ENCODE measurements at regions not wholly inside any gene's neighbourhood (a gene's known extent, or its start where the extent isn't known, plus 50 kb on each side); places are given as distances from the start of the nearest gene placed in this dataset.

GRCh38 chr3:150203273-150203672 lies 204.8 kb upstream of the TSC22D2 start:
- TF ChIP-seq FOXP2 (optimal IDR thresholded peaks at IDR 0.05; ENCODE audit: borderline replicate concordance, extremely low read depth, extremely low read length, insufficient read depth) (no peak), TAF1 (IDR thresholded peaks at IDR 0.05; ENCODE audit: borderline replicate concordance, insufficient read depth, low read length) (no peak), SIN3A (IDR thresholded peaks at IDR 0.05; ENCODE audit: borderline replicate concordance, insufficient read depth, low read length) (no peak), POLR2AphosphoS5 (IDR thresholded peaks at IDR 0.05; ENCODE audit: low read depth, low read length) (no peak), REST (IDR thresholded peaks at IDR 0.05; ENCODE audit: insufficient read depth in 1 of 2, low read depth in 2 of 2, low read length in 2 of 2) (no peak)

- TF ChIP-seq FOXP2 (optimal IDR thresholded peaks at IDR 0.05; ENCODE audit: borderline replicate concordance, extremely low read depth, extremely low read length, insufficient read depth) (no peak), SIN3A (IDR thresholded peaks at IDR 0.05; ENCODE audit: borderline replicate concordance, insufficient read depth, low read length) (no peak), TAF1 (IDR thresholded peaks at IDR 0.05; ENCODE audit: borderline replicate concordance, insufficient read depth, low read length) (no peak)
These were observed 205.4 kb upstream of the TSC22D2 start for GRCh38 chr3:150202711-150203110.

- TF ChIP-seq TAF1 (IDR thresholded peaks at IDR 0.05; ENCODE audit: borderline replicate concordance, insufficient read depth, low read length) (no peak), REST (IDR thresholded peaks at IDR 0.05; ENCODE audit: insufficient read depth in 1 of 2, low read depth in 2 of 2, low read length in 2 of 2) (no peak), POLR2AphosphoS5 (IDR thresholded peaks at IDR 0.05; ENCODE audit: low read depth, low read length) (no peak), SIN3A (IDR thresholded peaks at IDR 0.05; ENCODE audit: borderline replicate concordance, insufficient read depth, low read length) (no peak), FOXP2 (optimal IDR thresholded peaks at IDR 0.05; ENCODE audit: borderline replicate concordance, extremely low read depth, extremely low read length, insufficient read depth) (no peak)
These were observed 213.1 kb upstream of the TSC22D2 start for GRCh38 chr3:150194957-150195356.

- TF ChIP-seq REST (IDR thresholded peaks at IDR 0.05; ENCODE audit: insufficient read depth in 1 of 2, low read depth in 2 of 2, low read length in 2 of 2), result no peak
- no peak for TF ChIP-seq FOXP2 (optimal IDR thresholded peaks at IDR 0.05; ENCODE audit: borderline replicate concordance, extremely low read depth, extremely low read length, insufficient read depth)
- no peak for TF ChIP-seq TAF1 (IDR thresholded peaks at IDR 0.05; ENCODE audit: borderline replicate concordance, insufficient read depth, low read length)
- TF ChIP-seq SIN3A (IDR thresholded peaks at IDR 0.05; ENCODE audit: borderline replicate concordance, insufficient read depth, low read length), result no peak
- no peak for TF ChIP-seq POLR2AphosphoS5 (IDR thresholded peaks at IDR 0.05; ENCODE audit: low read depth, low read length)
These were observed 213.6 kb upstream of the TSC22D2 start for GRCh38 chr3:150194513-150194912.

GRCh38 chr3:150184426-150185071 lies 213.9 kb upstream of the PFN2 start:
- TF ChIP-seq REST (IDR thresholded peaks at IDR 0.05; ENCODE audit: insufficient read depth in 1 of 2, low read depth in 2 of 2, low read length in 2 of 2) (no peak), TAF1 (IDR thresholded peaks at IDR 0.05; ENCODE audit: borderline replicate concordance, insufficient read depth, low read length) (no peak), POLR2AphosphoS5 (IDR thresholded peaks at IDR 0.05; ENCODE audit: low read depth, low read length) (no peak), FOXP2 (optimal IDR thresholded peaks at IDR 0.05; ENCODE audit: borderline replicate concordance, extremely low read depth, extremely low read length, insufficient read depth) (no peak), SIN3A (IDR thresholded peaks at IDR 0.05; ENCODE audit: borderline replicate concordance, insufficient read depth, low read length) (no peak)

Data from PFSK-1 (cell line).